Parathyroid adenoma (tissue), 2 donors: ENCODE measurements at regions not wholly inside any gene's neighbourhood (a gene's known extent, or its start where the extent isn't known, plus 50 kb on each side); places are given as distances from the start of the nearest gene placed in this dataset.

Experiments used
- H2AFZ ChIP-seq: fragments of 300-600 bp; sonication (generic); one replicate; pipeline ENCODE4 v1.7.0; 2017; ENCODE audit warnings: antibody characterized with exemption, mild to moderate bottlenecking
- H3K27ac ChIP-seq: fragments of 300-600 bp; sonication (generic); one replicate; pipeline ENCODE4 v1.7.0; 2017
- H3K27me3 ChIP-seq: fragments of 300-600 bp; sonication (generic); one replicate; pipeline ENCODE4 v1.7.0; 2017; ENCODE audit warnings: low read length; ENCODE audit not compliant: control insufficient read depth, insufficient read depth
- H3K36me3 ChIP-seq: fragments of 300-600 bp; sonication (generic); one replicate; pipeline ENCODE4 v1.7.0; 2017; ENCODE audit warnings: low read length; ENCODE audit not compliant: control insufficient read depth, insufficient read depth
- H3K4me1 ChIP-seq: fragments of 300-600 bp; sonication (generic); one replicate; pipeline ENCODE4 v1.7.0; 2017; ENCODE audit warnings: control low read depth
- H3K4me2 ChIP-seq: fragments of 300-600 bp; sonication (generic); one replicate; pipeline ENCODE4 v1.7.0; 2017; ENCODE audit warnings: low read length
- H3K4me3 ChIP-seq: fragments of 300-600 bp; sonication (generic); one replicate; pipeline ENCODE4 v1.7.0; 2017; ENCODE audit warnings: low read depth, low read length
- H3K79me2 ChIP-seq: fragments of 300-600 bp; sonication (generic); one replicate; pipeline ENCODE4 v1.7.0; 2017; ENCODE audit warnings: control low read depth
- H3K9ac ChIP-seq: fragments of 300-600 bp; sonication (generic); one replicate; pipeline ENCODE4 v1.7.0; 2017; ENCODE audit warnings: mild to moderate bottlenecking
- H3K9me3 ChIP-seq: fragments of 300-600 bp; sonication (generic); one replicate; pipeline ENCODE4 v1.7.0; 2017; ENCODE audit warnings: low read length; ENCODE audit not compliant: control insufficient read depth
- CTCF ChIP-seq: fragments of 300-600 bp; sonication (generic); IDR thresholded peaks from one replicate; pipeline ENCODE4 v1.7.0; 2017; ENCODE audit warnings: antibody characterized with exemption, mild to moderate bottlenecking
- donor health status: primary hyperparathyroidism.

DNA sequence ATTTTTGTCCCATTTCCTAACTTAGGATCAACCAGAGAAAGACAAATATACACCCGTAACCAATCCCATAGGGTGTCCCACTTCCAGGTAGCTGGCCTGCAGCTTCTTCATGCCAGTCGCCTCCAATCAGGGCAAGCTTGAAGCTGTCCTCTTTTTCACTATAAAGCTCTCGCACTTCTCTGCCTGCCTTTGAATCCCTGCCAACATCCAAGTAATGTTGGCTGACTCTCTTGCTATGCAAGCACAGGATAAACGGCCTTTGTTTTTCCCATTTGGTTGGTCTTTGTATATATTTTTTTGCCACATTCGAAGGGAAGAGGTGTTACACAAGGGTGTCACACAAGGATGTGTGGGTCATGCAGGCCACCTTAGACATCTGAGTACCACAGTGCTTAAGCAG, 388.8 kb downstream of the CBLN2 start:
- Histone ChIP-seq H3K9me3 (no peaks in the 10 kb centered on the region), H3K9ac (no peak overlapping the region), H3K27ac (no peak overlapping the region), H3K4me2 (no peak overlapping the region), H3K36me3 (no peaks in the 10 kb centered on the region), H3K4me3 (no peak overlapping the region), H3K79me2 (no peaks in the 10 kb centered on the region), H3K27me3 (no peaks in the 10 kb centered on the region), H3K4me1 (no peaks in the 10 kb centered on the region), H2AFZ (no peak overlapping the region)
- TF ChIP-seq CTCF = no peak

DNA sequence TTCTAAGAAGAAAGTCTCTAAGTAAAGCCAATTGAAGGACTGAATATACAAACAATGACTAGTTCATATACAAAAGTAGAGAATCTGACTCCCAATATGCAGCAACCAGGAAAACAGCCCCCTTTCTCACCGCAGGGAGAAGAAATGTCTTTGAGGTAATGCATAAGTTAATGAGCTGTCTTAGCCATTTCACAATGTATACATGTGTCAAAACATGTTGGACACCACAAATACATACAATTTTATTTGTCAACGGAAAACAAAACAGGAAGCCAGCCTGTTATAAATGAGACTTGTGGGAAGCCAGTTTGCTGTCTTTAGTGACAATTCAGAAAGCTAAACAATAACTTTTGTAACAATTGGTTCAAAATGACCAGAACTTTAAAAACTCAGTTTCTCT, 389.2 kb downstream of the CBLN2 start:
- no peaks in the 10 kb centered on the region for H3K27me3 ChIP-seq
- TF ChIP-seq CTCF = no peak
- no peaks in the 10 kb centered on the region for H3K79me2 ChIP-seq
- no peak overlapping the region for H2AFZ ChIP-seq
- H3K4me1 ChIP-seq = no peaks in the 10 kb centered on the region
- no peak overlapping the region for H3K4me3 ChIP-seq
- H3K36me3 ChIP-seq = no peaks in the 10 kb centered on the region
- no peaks in the 10 kb centered on the region for H3K9me3 ChIP-seq
- H3K4me2 ChIP-seq = no peak overlapping the region
- no peak overlapping the region for H3K27ac ChIP-seq
- H3K9ac ChIP-seq = no peak overlapping the region

- no peak overlapping the region for H3K27ac ChIP-seq
- H3K9ac ChIP-seq = no peak overlapping the region
- no peaks in the 10 kb centered on the region for H3K4me1 ChIP-seq
- H3K4me3 ChIP-seq = no peak overlapping the region
- no peak overlapping the region for H3K4me2 ChIP-seq
- H3K36me3 ChIP-seq = no peaks in the 10 kb centered on the region
- TF ChIP-seq CTCF = no peak
- H3K27me3 ChIP-seq = no peaks in the 10 kb centered on the region
- no peak overlapping the region for H2AFZ ChIP-seq
- no peaks in the 10 kb centered on the region for H3K79me2 ChIP-seq
- no peaks in the 10 kb centered on the region for H3K9me3 ChIP-seq
Observed at GRCh38 chr18:72152935-72153334, 391.2 kb downstream of the CBLN2 start.

DNA sequence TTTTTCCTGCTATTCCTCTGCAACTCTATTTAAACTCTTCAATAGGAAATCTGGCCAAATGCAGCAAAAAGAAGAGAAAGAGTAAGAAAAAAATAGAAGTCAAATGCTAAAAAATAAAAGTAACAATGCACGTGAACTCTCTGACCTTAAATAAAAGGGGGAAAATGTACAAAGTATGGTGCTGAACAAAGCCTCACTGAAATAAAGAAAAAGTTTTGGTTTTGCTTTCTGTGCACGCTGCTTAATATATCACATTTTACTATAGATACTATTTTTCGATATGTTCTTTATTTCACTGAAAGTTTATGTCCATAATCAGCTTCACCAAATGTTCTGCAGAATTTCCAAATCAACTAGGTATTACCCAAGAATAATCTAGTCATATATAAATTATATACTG, 396.3 kb downstream of the CBLN2 start:
- no peak overlapping the region for H2AFZ ChIP-seq
- H3K9ac ChIP-seq = no peak overlapping the region
- no peaks in the 10 kb centered on the region for H3K36me3 ChIP-seq
- H3K27ac ChIP-seq = no peak overlapping the region
- no peaks in the 10 kb centered on the region for H3K9me3 ChIP-seq
- H3K27me3 ChIP-seq = no peaks in the 10 kb centered on the region
- no peaks in the 10 kb centered on the region for H3K79me2 ChIP-seq
- no peaks in the 10 kb centered on the region for H3K4me1 ChIP-seq
- H3K4me3 ChIP-seq = no peak overlapping the region
- TF ChIP-seq CTCF = no peak
- no peak overlapping the region for H3K4me2 ChIP-seq

DNA sequence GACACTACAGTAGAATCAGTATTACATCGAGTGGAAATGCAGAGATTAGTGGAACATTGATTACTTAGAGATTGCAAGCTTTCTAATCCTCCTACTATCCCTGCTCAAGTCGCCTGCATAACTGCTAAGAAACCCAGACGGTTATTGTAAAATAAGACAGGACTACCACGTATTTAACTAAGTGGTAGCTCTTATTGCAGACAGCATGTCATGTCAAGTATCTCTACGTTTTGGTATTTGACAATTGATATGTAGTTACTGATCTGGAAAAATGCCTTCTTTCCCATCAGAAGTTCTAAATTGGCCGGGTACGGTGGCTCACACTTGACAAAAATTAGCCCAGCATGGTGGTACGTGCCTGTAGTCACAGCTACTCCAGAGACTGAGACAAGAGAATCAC, 404.1 kb downstream of the CBLN2 start:
- H3K79me2 ChIP-seq = no peaks in the 10 kb centered on the region
- H3K27ac ChIP-seq = no peak overlapping the region
- no peak for TF ChIP-seq CTCF
- no peaks in the 10 kb centered on the region for H3K9me3 ChIP-seq
- H3K4me1 ChIP-seq = no peaks in the 10 kb centered on the region
- H3K4me2 ChIP-seq = no peak overlapping the region
- no peak overlapping the region for H2AFZ ChIP-seq
- no peaks in the 10 kb centered on the region for H3K27me3 ChIP-seq
- no peak overlapping the region for H3K4me3 ChIP-seq
- H3K9ac ChIP-seq = no peak overlapping the region
- H3K36me3 ChIP-seq = no peaks in the 10 kb centered on the region
